Gastrocnemius medialis (tissue), 4 donors: ENCODE measurements at regions not wholly inside any gene's neighbourhood (a gene's known extent, or its start where the extent isn't known, plus 50 kb on each side); places are given as distances from the start of the nearest gene placed in this dataset.

Experiments used
- ATAC-seq, 2 donors: fragments of 150-250 bp; one replicate each; pipeline ENCODE4 v1.9.1; 2016
- DNase-seq, 2 donors: peaks; one replicate each; pipeline ENCODE4 v3.0.0-alpha.2; 2019
- H3K27ac ChIP-seq, 4 donors: fragments of 200-600 bp; sonication (generic); 1 replicate in 1 of 4; 2 replicates in 3 of 4; pipeline ENCODE4 v1.5.1; 2016 to 2018; ENCODE audit warnings: mild to moderate bottlenecking in 2 of 4, moderate library complexity in 1 of 4
- H3K27me3 ChIP-seq, 3 donors: fragments of 200-600 bp; sonication (generic) in 2 of 3; 1 replicate in 1 of 3; 2 replicates in 2 of 3; pipeline versions ENCODE4 v1.5.1 to v1.6.0; 2016 to 2019; ENCODE audit warnings: mild to moderate bottlenecking in 1 of 3, moderate library complexity in 1 of 3
- H3K36me3 ChIP-seq, 2 donors: fragments of 200-600 bp; sonication (generic) in 1 of 2; one replicate each; pipeline ENCODE4 v1.5.1; 2017 to 2018
- H3K4me1 ChIP-seq, 2 donors: fragments of 200-600 bp; sonication (generic) in 1 of 2; one replicate each; pipeline ENCODE4 v1.5.1; 2016 to 2017; ENCODE audit warnings: mild to moderate bottlenecking in 2 of 2
- H3K4me3 ChIP-seq, 4 donors: fragments of 200-600 bp; sonication (generic) in 3 of 4; 1 replicate in 1 of 4; 2 replicates in 3 of 4; pipeline ENCODE4 v1.5.1; 2016 to 2019; ENCODE audit warnings: mild to moderate bottlenecking in 2 of 4
- H3K9me3 ChIP-seq, 3 donors: fragments of 200-600 bp; sonication (generic) in 2 of 3; 1 replicate in 1 of 3; 2 replicates in 2 of 3; pipeline ENCODE4 v1.5.1; 2016 to 2019
- CTCF ChIP-seq, 5 experiments: fragments of 450-650 bp in 3 of 5; fragments of 200-600 bp in 2 of 5; sonication (generic) in 2 of 5; IDR thresholded peaks in 4 of 5; conservative IDR thresholded peaks in 1 of 5; 1 replicate in 4 of 5; 2 replicates in 1 of 5; pipeline ENCODE4 v1.5.1; 2016 to 2019; ENCODE audit warnings: antibody characterized with exemption in 5 of 5, mild to moderate bottlenecking in 3 of 5, moderate library complexity in 3 of 5
- POLR2A ChIP-seq, 2 donors: fragments of 450-650 bp; IDR thresholded peaks; one replicate each; pipeline ENCODE4 v1.6.1; 2017; ENCODE audit warnings: antibody characterized with exemption in 2 of 2, mild to moderate bottlenecking in 2 of 2, moderate library complexity in 2 of 2
- in situ Hi-C, 4 donors: fragments of 200-750 bp; cut with MboI; loops; one replicate each; pipeline versions ENCODE4 v1.15.0 to v1.8.0; 2017; ENCODE audit warnings: low sequenced_read_pairs in 4 of 4
- intact Hi-C: fragments of 100-400 bp; cut with DNase I; formaldehyde crosslinking; loops from one replicate; pipeline ENCODE4 v1.15.1; 2023; ENCODE audit warnings: low total_unique reads

DNA sequence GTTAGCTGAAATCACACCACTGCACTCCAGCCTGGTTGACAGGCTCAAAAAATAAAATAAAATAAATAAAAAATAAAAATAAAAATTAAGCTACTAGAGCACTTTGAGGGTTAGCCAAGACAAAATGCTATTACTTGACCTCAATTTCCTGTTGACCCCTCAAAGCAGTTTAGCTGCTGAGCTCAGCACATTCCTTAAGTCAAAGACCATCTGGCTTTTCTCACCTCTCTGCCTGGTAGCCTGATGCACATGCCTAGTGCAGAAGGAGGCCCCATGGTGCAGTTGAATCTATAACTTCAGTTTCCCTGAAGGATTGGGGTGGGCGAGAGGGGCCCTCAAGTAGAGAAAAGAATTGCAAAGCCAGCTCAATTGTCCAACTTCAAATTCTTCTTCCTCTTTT, 211.1 kb upstream of the GALNT17 start:
- Histone ChIP-seq H3K36me3 (no peaks in the 10 kb centered on the region), H3K27me3 (no peaks in the 10 kb centered on the region), H3K4me3 (no peak overlapping the region), H3K4me1 (no peaks in the 10 kb centered on the region), H3K9me3 (no peaks in the 10 kb centered on the region), H3K27ac (no peak overlapping the region)
- DNase-seq (no peak), ATAC-seq (no peak)
- TF ChIP-seq CTCF (IDR thresholded peaks at IDR 0.05 in 4 of 5, conservative IDR thresholded peaks at IDR 0.05 in 1 of 5) (no peak), POLR2A (IDR thresholded peaks at IDR 0.05) (no peak)
- intact Hi-C loops (no loop called here), in situ Hi-C loops (no loop called here)

DNA sequence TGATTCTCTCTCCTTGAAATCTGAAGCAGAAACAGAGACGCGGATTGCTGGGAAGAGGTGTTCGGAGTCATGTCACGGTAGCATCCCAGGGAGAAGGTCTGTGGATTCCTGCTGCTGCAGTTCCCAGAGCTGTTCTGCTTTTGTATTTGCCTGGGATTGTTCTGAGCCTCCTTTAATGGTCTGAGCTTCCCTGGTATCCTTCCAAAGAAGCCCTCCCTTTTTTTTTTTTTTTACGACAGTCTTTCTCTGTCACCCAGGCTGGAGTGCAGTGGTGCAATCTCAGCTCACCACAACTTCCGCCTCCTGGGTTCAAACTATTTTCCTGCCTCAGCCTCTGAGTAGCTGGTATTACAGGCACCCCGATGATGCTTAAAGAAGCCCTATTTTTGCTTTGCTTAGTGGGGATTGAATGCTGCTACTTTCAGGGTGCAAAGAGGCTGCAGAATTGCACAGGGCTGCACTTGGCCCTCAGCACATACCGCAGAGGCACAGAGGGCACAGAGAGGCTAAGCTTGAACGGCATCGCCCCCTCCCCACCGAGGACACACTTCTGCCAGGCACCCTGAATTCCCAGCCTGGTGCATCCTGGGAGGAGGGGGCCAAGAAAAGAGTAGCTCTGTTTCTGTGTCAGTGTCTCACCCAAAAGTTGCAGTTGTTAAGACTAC, 208.6 kb upstream of the GALNT17 start:
- no peaks in the 10 kb centered on the region for H3K4me1 ChIP-seq
- no peaks in the 10 kb centered on the region for H3K9me3 ChIP-seq
- ATAC-seq (no peak), DNase-seq (no peak)
- H3K27me3 ChIP-seq: no peaks in the 10 kb centered on the region
- in situ Hi-C loops (no loop called here), intact Hi-C loops (no loop called here)
- H3K4me3 ChIP-seq: no peak overlapping the region
- TF ChIP-seq POLR2A (IDR thresholded peaks at IDR 0.05) (no peak), CTCF (IDR thresholded peaks at IDR 0.05 in 4 of 5, conservative IDR thresholded peaks at IDR 0.05 in 1 of 5) (no peak)
- no peak overlapping the region for H3K27ac ChIP-seq
- no peaks in the 10 kb centered on the region for H3K36me3 ChIP-seq

DNA sequence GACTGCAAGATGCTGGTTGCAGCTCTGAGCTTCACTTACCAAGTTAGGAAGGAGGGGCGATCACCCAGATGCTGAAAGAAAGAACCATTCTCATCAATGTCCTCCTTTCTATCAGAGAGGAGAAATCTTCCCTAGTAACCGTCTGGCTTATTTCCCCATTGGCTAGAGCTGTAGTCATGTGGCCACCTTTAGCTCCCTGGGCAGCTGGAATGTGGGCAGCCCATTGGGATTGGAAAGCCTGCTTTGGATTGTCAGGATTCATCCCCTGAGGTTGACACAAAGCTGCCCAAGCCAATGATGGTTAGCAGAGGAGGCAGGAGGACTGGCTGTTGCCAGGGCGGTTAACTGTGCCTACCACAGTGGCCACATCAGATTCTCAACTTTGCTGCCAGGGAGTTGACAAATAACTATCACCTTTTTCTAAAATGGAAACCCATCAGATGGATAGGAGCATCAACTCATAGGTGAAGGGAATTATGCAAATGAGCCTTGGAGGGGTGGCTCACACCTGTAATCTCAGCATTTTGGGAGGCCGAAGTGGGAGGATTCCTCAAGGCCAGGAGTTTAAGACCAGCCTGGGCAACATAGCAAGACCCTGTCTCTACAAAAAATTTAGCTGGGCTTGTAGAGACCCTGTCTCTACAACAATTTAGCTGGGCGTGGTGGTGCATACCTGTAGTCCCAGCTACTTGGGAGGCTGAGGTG, 206.4 kb upstream of the GALNT17 start:
- H3K27me3 ChIP-seq: no peaks in the 10 kb centered on the region
- in situ Hi-C loops (no loop called here), intact Hi-C loops (no loop called here)
- no peaks in the 10 kb centered on the region for H3K4me1 ChIP-seq
- DNase-seq (no peak), ATAC-seq (no peak)
- TF ChIP-seq CTCF (IDR thresholded peaks at IDR 0.05 in 4 of 5, conservative IDR thresholded peaks at IDR 0.05 in 1 of 5) (no peak), POLR2A (IDR thresholded peaks at IDR 0.05) (no peak)
- no peaks in the 10 kb centered on the region for H3K9me3 ChIP-seq
- no peak overlapping the region for H3K27ac ChIP-seq
- H3K36me3 ChIP-seq: no peaks in the 10 kb centered on the region
- no peak overlapping the region for H3K4me3 ChIP-seq

DNA sequence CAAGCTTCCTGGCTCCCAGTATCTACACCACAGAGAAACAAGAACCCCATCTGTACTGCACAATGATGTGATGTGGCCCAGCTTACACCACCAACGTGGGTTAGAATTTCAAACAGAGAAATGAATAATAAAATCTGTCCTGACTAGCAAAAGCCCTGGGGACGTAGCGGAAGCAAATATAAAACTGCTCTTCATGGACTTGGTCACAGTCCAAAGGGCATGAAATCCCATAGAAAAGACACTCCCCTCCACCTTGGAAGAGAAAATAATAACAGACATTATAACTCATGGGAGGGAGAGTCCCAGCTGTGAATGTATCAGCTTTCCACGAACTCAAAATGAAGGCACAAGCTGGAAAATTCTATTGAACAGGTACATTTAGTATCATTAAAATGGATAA, 205.3 kb upstream of the GALNT17 start:
- no peak overlapping the region for H3K4me3 ChIP-seq
- no peak for DNase-seq
- no peaks in the 10 kb centered on the region for H3K9me3 ChIP-seq
- H3K36me3 ChIP-seq: no peaks in the 10 kb centered on the region
- intact Hi-C loops: no loop called here
- no peak overlapping the region for H3K27ac ChIP-seq
- H3K4me1 ChIP-seq: no peaks in the 10 kb centered on the region
- ATAC-seq: no peak
- TF ChIP-seq CTCF (IDR thresholded peaks at IDR 0.05 in 4 of 5, conservative IDR thresholded peaks at IDR 0.05 in 1 of 5) (no peak), POLR2A (IDR thresholded peaks at IDR 0.05) (no peak)
- in situ Hi-C loops: no loop called here
- H3K27me3 ChIP-seq: no peaks in the 10 kb centered on the region
